ENCODE measurements at regions not wholly inside any gene's neighbourhood (a gene's known extent, or its start where the extent isn't known, plus 50 kb on each side); places are given as distances from the start of the nearest gene placed in this dataset.

DNA sequence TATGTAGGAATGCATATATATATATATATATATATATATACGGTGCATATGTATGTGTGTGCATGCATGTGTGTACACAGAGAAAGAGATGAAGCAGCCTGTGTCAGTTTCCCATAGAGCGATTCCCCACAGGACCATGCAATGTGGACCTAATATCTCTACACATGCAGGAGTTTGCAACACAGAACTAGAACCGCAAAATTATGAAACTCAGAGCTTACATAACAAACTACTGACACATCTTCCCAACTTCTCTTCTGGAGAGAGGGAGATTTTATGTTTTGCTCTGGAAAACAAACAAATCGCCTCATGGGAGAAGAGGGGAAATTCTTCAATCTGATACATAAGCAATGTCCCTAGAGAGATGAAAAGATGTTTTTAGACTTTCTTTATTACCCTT is 377.2 kb downstream of the LRATD1 start:
- Histone ChIP-seq H3K27me3 (ENCODE audit: low read depth) (no peaks in the 10 kb centered on the region), H3K4me3 (no peak overlapping the region), H3K9me3 (no peaks in the 10 kb centered on the region), H3K4me1 (no peaks in the 10 kb centered on the region), H3K36me3 (no peaks in the 10 kb centered on the region), H3K27ac (no peak overlapping the region)
- TF ChIP-seq, protein P1, sequence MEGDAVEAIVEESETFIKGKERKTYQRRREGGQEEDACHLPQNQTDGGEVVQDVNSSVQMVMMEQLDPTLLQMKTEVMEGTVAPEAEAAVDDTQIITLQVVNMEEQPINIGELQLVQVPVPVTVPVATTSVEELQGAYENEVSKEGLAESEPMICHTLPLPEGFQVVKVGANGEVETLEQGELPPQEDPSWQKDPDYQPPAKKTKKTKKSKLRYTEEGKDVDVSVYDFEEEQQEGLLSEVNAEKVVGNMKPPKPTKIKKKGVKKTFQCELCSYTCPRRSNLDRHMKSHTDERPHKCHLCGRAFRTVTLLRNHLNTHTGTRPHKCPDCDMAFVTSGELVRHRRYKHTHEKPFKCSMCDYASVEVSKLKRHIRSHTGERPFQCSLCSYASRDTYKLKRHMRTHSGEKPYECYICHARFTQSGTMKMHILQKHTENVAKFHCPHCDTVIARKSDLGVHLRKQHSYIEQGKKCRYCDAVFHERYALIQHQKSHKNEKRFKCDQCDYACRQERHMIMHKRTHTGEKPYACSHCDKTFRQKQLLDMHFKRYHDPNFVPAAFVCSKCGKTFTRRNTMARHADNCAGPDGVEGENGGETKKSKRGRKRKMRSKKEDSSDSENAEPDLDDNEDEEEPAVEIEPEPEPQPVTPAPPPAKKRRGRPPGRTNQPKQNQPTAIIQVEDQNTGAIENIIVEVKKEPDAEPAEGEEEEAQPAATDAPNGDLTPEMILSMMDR (IDR thresholded peaks at IDR 0.05): no peak
- DNase-seq (no peak), ATAC-seq (no peak)
- intact Hi-C loops (cut with DNase I): no loop called here

GRCh38 chr2:15010346-15010745 is 377.8 kb downstream of the LRATD1 start:
- H3K9me3 ChIP-seq: no peaks in the 10 kb centered on the region
- intact Hi-C loops (cut with DNase I): no loop called here
- DNase-seq: no peak

DNA sequence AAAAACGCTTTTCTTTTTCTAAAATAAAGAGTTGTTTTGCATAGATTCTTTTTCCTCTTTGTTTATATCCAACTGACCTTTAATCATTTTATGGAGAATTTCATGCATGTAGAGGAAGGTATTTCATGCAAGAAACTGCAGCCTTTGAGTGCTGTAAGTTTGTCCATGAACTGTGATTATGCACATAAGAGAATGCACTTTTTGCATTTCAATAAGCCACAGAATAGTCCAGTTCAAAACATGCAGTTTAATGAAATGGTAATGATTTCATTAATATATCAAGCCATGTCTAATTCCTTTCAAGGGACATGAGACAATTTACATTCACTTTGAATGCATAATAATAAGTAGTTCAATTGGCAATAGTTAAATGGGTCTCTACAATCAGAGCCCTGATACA is 386.3 kb downstream of the LRATD1 start:
- Histone ChIP-seq H3K4me3 (no peak overlapping the region), H3K4me1 (no peaks in the 10 kb centered on the region), H3K36me3 (no peaks in the 10 kb centered on the region), H3K27me3 (ENCODE audit: low read depth) (no peaks in the 10 kb centered on the region), H3K9me3 (no peaks in the 10 kb centered on the region), H3K27ac (no peak overlapping the region)
- TF ChIP-seq, protein P1 (IDR thresholded peaks at IDR 0.05): no peak
- DNase-seq (no peak), ATAC-seq (no peak)
- intact Hi-C loops (cut with DNase I): no loop called here

More at GRCh38 chr2:15010346-15010745, 377.8 kb downstream of the LRATD1 start:
- Histone ChIP-seq H3K27me3 (ENCODE audit: low read depth) (no peaks in the 10 kb centered on the region), H3K36me3 (no peaks in the 10 kb centered on the region), H3K4me1 (no peaks in the 10 kb centered on the region), H3K27ac (no peak overlapping the region), H3K4me3 (no peak overlapping the region)
- no peak for ATAC-seq
- TF ChIP-seq, protein P1 (IDR thresholded peaks at IDR 0.05): no peak

DNA sequence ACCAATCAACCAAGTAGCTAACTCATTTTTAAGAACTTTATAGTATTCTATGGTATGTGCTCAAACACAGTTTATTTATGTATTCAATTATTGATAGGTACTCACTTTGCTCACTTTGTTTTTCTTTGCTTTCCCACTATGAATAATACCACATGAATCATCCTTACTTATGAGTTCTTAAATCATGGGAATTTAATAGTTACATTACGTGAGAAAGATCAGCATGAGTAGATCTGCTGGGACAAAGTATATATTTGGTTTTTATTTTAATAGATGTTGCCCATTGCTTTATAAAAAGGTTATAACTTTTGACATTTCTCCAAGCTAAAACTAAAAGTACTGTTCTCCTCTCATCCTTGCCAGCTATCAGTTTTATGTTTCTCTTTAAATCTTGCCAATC is 390.7 kb downstream of the LRATD1 start:
- ATAC-seq: no peak
- intact Hi-C loops (cut with DNase I): no loop called here
- TF ChIP-seq, protein P1 (IDR thresholded peaks at IDR 0.05): no peak

DNA sequence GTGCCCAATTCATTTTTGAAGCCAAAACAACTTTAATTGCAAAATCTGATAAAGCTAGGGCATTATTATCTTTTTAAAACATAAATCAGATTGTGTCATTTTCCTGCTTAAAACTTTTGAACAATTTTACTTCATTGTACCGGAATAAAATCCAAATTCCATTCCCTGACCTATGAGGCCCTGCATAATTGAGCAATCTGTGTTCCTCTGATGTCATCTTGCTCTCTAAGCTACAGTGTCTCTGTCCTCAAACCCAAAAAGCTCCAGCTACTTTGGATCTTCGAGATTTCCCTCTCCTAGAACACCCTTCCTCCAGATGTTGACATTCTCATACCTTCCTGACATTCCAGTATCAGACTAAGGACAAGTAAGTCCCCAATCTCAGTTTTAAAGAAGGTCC is 395.9 kb downstream of the LRATD1 start:
- TF ChIP-seq, protein P1 (IDR thresholded peaks at IDR 0.05): no peak
- Histone ChIP-seq H3K36me3 (no peaks in the 10 kb centered on the region), H3K27me3 (ENCODE audit: low read depth) (no peaks in the 10 kb centered on the region), H3K4me3 (no peak overlapping the region), H3K27ac (no peak overlapping the region), H3K4me1 (no peaks in the 10 kb centered on the region), H3K9me3 (no peaks in the 10 kb centered on the region)
- DNase-seq (no peak), ATAC-seq (no peak)
- intact Hi-C loops (cut with DNase I): no loop called here

More for the DNA sequence above, 390.7 kb downstream of the LRATD1 start:
- Histone ChIP-seq H3K9me3 (no peaks in the 10 kb centered on the region), H3K27me3 (ENCODE audit: low read depth) (no peaks in the 10 kb centered on the region), H3K36me3 (no peaks in the 10 kb centered on the region), H3K4me1 (no peaks in the 10 kb centered on the region), H3K4me3 (no peak overlapping the region), H3K27ac (no peak overlapping the region)
- DNase-seq: no peak

GRCh38 chr2:15031745-15032240 is 399.3 kb downstream of the LRATD1 start:
- H3K9me3 ChIP-seq: no peaks in the 10 kb centered on the region
- TF ChIP-seq, protein P1 (IDR thresholded peaks at IDR 0.05): no peak
- DNase-seq: no peak
- no peak overlapping the region for H3K4me3 ChIP-seq
- H3K27me3 ChIP-seq (ENCODE audit: low read depth): no peaks in the 10 kb centered on the region
- ATAC-seq: no peak
- no peaks in the 10 kb centered on the region for H3K36me3 ChIP-seq
- intact Hi-C loops (cut with DNase I): no loop called here
- H3K27ac ChIP-seq: no peak overlapping the region
- H3K4me1 ChIP-seq: no peaks in the 10 kb centered on the region

All from lower lobe of right lung (tissue), 2 donors.